SKM-1 treated with dmso at 0.1 percent for 144 hours (cell line): ENCODE measurements at regions not wholly inside any gene's neighbourhood (a gene's known extent, or its start where the extent isn't known, plus 50 kb on each side); places are given as distances from the start of the nearest gene placed in this dataset.
A peak's percentile ranks its signal among the peaks of the same experiment; 100 is the strongest.
"Not testable (repeated sequence)": the region's sequence is repeated elsewhere in the genome, so short reads cannot be mapped to it uniquely, and the experiment has no call there.

Experiments used
- DNase-seq: peaks from one replicate; lab custom pipeline; 2025; ENCODE audit not compliant: unreplicated experiment; lab: John Stamatoyannopoulos, UW

GRCh38 chr13:73647417-73647816 is 486.8 kb downstream of the KLF12 start:
- no peak for DNase-seq

GRCh38 chr13:73640476-73641179 is 493.6 kb downstream of the KLF12 start:
- not testable (repeated sequence) for DNase-seq

DNA sequence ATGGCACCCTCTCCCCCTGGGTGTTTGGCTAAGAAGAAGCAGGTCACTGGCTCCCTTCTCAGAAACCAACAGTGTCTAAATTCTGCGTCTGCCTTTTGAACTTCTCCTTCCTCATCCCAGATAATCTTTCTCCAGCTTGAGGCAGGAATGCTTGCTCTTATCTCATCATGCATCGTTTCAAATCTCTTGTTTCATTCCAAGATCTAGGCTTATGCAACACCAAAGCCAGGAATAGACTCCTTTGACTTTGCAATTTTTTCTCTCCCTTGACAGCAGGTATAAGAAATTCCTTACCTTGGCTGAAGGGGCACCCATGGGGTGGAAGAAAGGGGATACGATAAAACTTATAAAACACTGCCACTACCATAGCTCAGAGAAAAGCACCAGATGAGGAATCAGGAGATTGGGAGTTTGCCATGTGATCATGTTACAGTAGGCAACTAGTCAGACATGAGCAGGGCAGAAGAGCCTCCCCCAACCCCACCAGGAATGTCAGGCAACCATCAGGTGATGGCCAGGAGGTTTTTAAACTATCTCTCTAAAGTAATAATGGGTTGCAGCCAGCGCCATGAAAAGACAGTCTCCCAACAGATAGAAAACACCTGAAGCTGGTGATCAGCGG is 498.9 kb downstream of the KLF12 start:
- no peak for DNase-seq

DNA sequence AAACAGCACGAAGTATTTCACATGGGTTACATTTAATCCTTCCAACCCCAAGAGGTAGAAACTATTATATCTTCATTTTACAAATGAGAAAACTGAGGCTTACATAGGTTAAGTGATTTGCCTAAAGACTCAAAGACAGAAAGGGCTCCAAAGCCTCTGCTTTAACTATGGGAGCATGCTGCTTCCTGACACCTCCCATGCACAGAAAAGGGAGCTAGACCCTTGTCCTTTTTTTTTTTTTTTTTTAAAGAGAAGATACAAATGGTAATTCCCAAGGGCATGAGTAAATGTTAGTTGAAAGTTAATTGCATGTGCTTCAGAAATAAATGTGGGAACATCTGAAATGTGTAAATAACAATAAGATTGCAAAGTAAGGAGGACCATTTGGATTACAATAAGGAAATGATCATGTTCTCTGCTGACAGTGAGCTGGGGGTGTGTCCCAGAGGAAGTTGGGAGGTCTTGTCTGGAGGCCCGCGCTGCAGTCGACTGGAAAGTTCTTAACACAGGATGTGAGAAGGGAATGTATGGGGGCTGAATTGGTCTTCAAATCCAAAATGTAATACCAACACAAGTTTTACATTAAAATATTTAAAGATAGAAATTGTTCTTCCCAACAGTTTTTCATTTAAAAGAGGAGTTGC is 500.3 kb downstream of the KLF12 start:
- DNase-seq: no peak

- DNase-seq: no peak
Measured at GRCh38 chr13:73631411-73631810, 502.8 kb downstream of the KLF12 start.

DNA sequence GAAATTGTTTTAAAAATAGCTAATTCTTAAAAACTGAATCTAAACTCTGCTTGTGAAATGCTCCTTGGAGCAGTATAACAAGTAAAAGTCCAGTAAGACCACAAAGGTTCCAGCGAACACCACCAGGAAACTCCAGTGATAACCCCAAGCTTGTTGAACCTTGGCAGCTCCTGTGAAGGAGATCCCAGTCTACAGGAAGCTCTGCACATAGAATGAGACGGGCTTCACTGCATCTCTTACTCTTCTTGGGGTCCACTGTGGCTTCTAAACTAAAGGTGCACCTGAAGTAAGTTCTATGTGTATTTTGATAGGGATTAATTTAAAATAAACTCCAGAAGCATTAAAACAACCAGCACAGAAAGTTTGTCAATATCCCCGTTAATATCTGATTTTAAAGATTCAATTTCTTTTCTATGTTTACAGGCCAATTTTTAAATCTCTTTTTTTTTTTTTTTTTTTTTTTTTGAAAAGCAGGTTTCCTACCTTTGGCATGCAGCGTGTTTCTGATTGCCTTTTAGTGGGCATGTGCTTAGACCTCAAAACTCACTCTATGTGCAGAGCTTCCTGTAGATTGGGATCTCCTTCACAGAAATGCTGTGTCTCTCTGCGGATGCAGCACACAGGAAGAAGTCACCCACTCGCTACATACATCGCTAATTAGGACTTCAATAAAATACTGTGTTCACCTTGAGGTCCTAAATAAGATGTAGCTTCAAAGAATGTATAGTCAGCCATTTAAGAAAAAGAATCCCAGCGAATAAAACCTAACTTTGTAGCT is 508.5 kb downstream of the KLF12 start:
- no peak for DNase-seq

- no peak for DNase-seq
Measured at GRCh38 chr13:73623281-73623680, 510.9 kb downstream of the KLF12 start.

DNA sequence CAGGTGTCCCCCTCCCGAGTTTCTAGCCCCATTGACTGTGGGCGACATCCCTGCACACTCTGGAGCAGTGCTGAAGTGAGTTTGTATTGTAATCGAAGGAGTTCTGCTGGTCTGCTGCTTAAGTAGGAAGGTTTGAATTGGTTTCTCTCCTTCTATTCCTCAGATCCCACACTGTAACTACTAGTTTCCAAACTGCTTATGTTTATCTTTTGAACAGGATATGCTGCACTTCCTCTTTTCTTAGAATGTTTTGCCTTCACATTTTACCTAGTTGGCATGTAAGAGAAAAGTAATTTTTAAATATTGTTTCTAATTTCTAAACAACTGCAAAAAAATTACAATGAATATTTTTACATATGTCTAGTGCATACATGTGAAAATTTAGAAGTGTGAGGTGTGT is 511.8 kb downstream of the KLF12 start:
- peak; percentile 7 for DNase-seq

GRCh38 chr13:73618275-73618865 is 515.8 kb downstream of the KLF12 start:
- DNase-seq: no peak

- DNase-seq: peak; percentile 68
Measured at GRCh38 chr13:73616861-73617260, 517.3 kb downstream of the KLF12 start.

DNA sequence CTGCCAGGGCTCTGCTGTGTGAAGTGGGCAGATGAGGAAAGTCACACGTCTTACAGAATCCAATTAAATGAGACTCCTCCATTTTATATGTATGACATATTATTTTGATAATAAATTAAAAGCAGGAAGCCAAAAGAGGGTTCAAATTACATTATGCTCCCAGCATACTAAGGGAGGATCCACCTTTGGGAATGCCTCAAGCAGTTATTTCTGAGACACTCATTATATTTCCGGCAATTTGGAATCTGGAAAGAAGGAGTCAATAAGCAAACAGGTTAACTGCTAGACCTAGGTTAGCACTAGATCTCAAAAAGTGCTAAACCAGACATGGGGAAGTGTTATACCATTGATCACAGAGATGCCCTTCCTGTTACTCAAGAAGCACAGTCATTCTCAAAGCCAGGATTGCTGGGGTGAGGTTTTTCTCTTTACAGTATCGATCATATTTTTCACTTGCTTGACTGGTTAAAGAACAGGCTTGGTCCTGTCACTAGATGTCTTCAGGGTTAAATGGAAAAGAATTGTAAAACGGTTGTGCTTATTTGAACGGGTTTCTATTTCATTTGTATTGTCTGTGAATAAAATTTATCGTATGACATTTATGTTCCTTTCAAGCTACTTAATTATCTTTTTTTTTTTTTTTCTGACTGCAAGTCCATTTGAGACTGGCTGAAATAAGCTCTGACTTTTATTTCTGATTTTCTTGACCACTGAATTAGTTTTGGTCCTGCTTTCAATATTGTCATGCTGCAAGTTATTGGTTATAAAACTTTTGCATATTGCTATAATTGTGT is 523.2 kb downstream of the KLF12 start:
- DNase-seq: peak; percentile 21

- no peak for DNase-seq
Measured at GRCh38 chr13:73608711-73609485, 525.3 kb downstream of the KLF12 start.

GRCh38 chr13:73608157-73608516 is 526.1 kb downstream of the KLF12 start:
- no peak for DNase-seq

GRCh38 chr13:73607489-73608156 is 526.6 kb downstream of the KLF12 start:
- DNase-seq: no peak

DNA sequence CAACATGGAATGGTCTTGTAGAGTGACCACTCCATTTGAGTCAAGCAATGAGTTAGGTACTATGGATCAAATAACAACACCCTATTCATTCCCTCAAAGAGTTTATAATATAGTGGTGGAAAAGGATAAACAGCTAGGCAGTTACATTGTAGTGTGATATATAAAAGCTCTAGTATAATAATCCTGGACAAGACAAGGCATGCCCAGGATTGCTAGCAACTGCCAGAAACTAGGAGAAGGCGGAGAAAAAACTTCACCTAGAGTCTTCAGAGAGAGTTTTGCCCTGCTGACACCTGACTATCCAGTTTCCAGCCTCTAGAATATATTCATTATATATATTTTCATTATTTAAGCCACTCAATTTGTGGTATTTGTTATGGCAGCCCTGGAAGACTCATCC is 530.6 kb downstream of the KLF12 start:
- DNase-seq: no peak

- no peak for DNase-seq
Measured at GRCh38 chr13:73602295-73602694, 531.9 kb downstream of the KLF12 start.

GRCh38 chr13:73601708-73602107 is 532.5 kb downstream of the KLF12 start:
- DNase-seq: no peak

DNA sequence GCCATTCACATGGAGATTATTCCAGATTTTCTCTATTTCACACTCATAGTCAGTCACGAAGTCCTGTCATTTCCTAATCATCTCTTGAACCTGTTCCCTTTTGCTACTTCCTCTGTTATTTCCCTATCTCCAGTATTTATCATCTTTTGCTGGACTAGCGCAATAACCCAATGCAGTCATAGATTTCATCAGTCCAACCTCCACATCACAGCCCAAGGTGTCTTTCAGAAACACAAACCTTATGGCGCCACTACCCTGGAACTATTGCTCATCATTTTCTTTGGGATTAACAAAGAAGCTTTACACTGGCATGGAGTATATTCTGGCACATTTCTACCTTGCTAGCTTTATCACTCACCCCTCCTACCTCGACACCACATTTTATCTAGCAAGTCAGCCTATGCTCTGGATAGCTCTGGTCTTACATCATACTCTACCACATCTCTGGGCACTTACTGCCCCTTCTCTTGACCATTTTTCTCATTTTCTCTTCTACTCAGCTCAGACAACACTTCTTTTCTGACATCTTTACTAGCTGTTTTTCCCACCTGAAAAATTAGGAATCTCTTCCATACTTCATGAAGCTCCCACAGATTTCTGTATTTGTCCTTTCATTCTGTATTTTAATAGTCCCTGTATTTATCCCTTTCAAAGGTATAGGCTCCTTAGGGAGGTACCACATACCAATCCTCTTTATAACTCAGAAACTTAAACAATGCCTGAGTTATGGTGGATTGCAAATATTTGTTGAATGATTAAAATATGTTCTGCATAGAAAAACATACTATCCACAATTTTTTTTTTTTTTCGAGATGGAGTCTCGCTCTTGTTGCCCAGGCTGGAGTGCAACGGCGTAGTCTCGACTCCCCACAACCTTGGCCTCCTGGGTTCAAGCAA is 534.7 kb downstream of the KLF12 start:
- peak; percentile 67 for DNase-seq
